Progenitor cell of endocrine pancreas (in vitro differentiated cells): ENCODE measurements at regions not wholly inside any gene's neighbourhood (a gene's known extent, or its start where the extent isn't known, plus 50 kb on each side); places are given as distances from the start of the nearest gene placed in this dataset.

Source experiments
- DNase-seq: peaks from one replicate; pipeline ENCODE4 v3.0.0; 2021; ENCODE audit warnings: low spot score; ENCODE audit not compliant: unreplicated experiment
- H3K27ac Mint-ChIP-seq: 2 replicates; pipeline ENCODE4 v1.8.0; 2021; ENCODE audit warnings: mild to moderate bottlenecking, moderate library complexity, mixed read lengths
- H3K27me3 Mint-ChIP-seq: 2 replicates; pipeline ENCODE4 v1.8.0; 2021; ENCODE audit warnings: mixed read lengths
- H3K36me3 Mint-ChIP-seq: 2 replicates; pipeline ENCODE4 v1.8.0; 2022; ENCODE audit warnings: mixed read lengths; ENCODE audit not compliant: insufficient read depth
- H3K4me1 Mint-ChIP-seq: 2 replicates; pipeline ENCODE4 v1.8.0; 2021; ENCODE audit warnings: low read depth, mixed read lengths
- H3K4me3 Mint-ChIP-seq: 2 replicates; pipeline ENCODE4 v1.8.0; 2021; ENCODE audit warnings: low read depth, mild to moderate bottlenecking, moderate library complexity, mixed read lengths
- H3K9me3 Mint-ChIP-seq: 2 replicates; pipeline ENCODE4 v1.8.0; 2021; ENCODE audit warnings: low read depth, mixed read lengths
- CTCF ChIP-seq: fragments of 200-600 bp; sonication (generic); IDR thresholded peaks from one replicate; pipeline ENCODE4 v1.5.0; 2021; ENCODE audit warnings: antibody characterized with exemption, mild to moderate bottlenecking; ENCODE audit not compliant: unreplicated experiment

- no peak overlapping the region for H3K27ac Mint-ChIP-seq
- H3K9me3 Mint-ChIP-seq, result no peaks in the 10 kb centered on the region
- H3K27me3 Mint-ChIP-seq, result peaks cover 42% of the 10 kb centered on the region
- no peak for DNase-seq
- H3K4me1 Mint-ChIP-seq, result peaks cover 15% of the 10 kb centered on the region
- H3K36me3 Mint-ChIP-seq, result no peaks in the 10 kb centered on the region
- no peak overlapping the region for H3K4me3 Mint-ChIP-seq
- TF ChIP-seq CTCF, result no peak
Measured at GRCh38 chr15:95324656-95325055, 1005.8 kb upstream of the NR2F2 start.

GRCh38 chr15:95325763-95326404 lies 1004.6 kb upstream of the NR2F2 start:
- no peak for TF ChIP-seq CTCF
- peaks cover 15% of the 10 kb centered on the region for H3K4me1 Mint-ChIP-seq
- DNase-seq, result no peak
- peaks cover 42% of the 10 kb centered on the region for H3K27me3 Mint-ChIP-seq
- no peak overlapping the region for H3K27ac Mint-ChIP-seq
- H3K4me3 Mint-ChIP-seq, result peak overlapping the region; percentile 66
- H3K9me3 Mint-ChIP-seq, result no peaks in the 10 kb centered on the region
- no peaks in the 10 kb centered on the region for H3K36me3 Mint-ChIP-seq

- peak overlapping the region; percentile 77 for H3K27ac Mint-ChIP-seq
- no peaks in the 10 kb centered on the region for H3K9me3 Mint-ChIP-seq
- H3K27me3 Mint-ChIP-seq, result peaks cover 42% of the 10 kb centered on the region
- H3K36me3 Mint-ChIP-seq, result no peaks in the 10 kb centered on the region
- no peak for TF ChIP-seq CTCF
- H3K4me1 Mint-ChIP-seq, result peaks cover 15% of the 10 kb centered on the region
- H3K4me3 Mint-ChIP-seq, result peak overlapping the region; percentile 66
- DNase-seq, result peak; percentile 26
Measured at GRCh38 chr15:95326431-95327182, 1003.9 kb upstream of the NR2F2 start.

- H3K4me3 Mint-ChIP-seq, result peak overlapping the region; percentile 66
- H3K27me3 Mint-ChIP-seq, result peaks cover 42% of the 10 kb centered on the region
- H3K27ac Mint-ChIP-seq, result peak overlapping the region; percentile 77
- H3K4me1 Mint-ChIP-seq, result peaks cover 15% of the 10 kb centered on the region
- no peak for DNase-seq
- H3K9me3 Mint-ChIP-seq, result no peaks in the 10 kb centered on the region
- no peak for TF ChIP-seq CTCF
- no peaks in the 10 kb centered on the region for H3K36me3 Mint-ChIP-seq
Measured at GRCh38 chr15:95327183-95327525, 1003.3 kb upstream of the NR2F2 start.

GRCh38 chr15:95327661-95328060 lies 1002.8 kb upstream of the NR2F2 start:
- TF ChIP-seq CTCF, result no peak
- peaks cover 15% of the 10 kb centered on the region for H3K4me1 Mint-ChIP-seq
- DNase-seq, result no peak

More at GRCh38 chr15:95327661-95328060, 1002.8 kb upstream of the NR2F2 start:
- Mint-ChIP-seq H3K9me3 (no peaks in the 10 kb centered on the region), H3K36me3 (no peaks in the 10 kb centered on the region), H3K27me3 (peaks cover 42% of the 10 kb centered on the region), H3K4me3 (no peak overlapping the region), H3K27ac (no peak overlapping the region)
